PC-3 (cell line): ENCODE measurements at regions not wholly inside any gene's neighbourhood (a gene's known extent, or its start where the extent isn't known, plus 50 kb on each side); places are given as distances from the start of the nearest gene placed in this dataset.

ENCODE experiments used
- CTCF ChIP-seq: fragments of 300-600 bp; sonication (generic); conservative IDR thresholded peaks from 2 replicates; pipeline ENCODE4 v1.5.1; 2017; ENCODE audit warnings: antibody characterized with exemption, low read depth, mild to moderate bottlenecking, low read length
- EZH2phosphoT487 ChIP-seq: fragments of 300-600 bp; sonication (generic); IDR thresholded peaks from 2 replicates; pipeline ENCODE4 v1.6.1; 2018; ENCODE audit warnings: mild to moderate bottlenecking, antibody characterized with exemption, low read length, borderline replicate concordance

- TF ChIP-seq CTCF (no peak), EZH2phosphoT487 (no peak)
Measured at GRCh38 chr4:27387711-27388110, 527.1 kb downstream of the STIM2 start.
